ENCODE measurements at regions not wholly inside any gene's neighbourhood (a gene's known extent, or its start where the extent isn't known, plus 50 kb on each side); places are given as distances from the start of the nearest gene placed in this dataset.
"Not testable (repeated sequence)": the region's sequence is repeated elsewhere in the genome, so short reads cannot be mapped to it uniquely, and the experiment has no call there.

DNA sequence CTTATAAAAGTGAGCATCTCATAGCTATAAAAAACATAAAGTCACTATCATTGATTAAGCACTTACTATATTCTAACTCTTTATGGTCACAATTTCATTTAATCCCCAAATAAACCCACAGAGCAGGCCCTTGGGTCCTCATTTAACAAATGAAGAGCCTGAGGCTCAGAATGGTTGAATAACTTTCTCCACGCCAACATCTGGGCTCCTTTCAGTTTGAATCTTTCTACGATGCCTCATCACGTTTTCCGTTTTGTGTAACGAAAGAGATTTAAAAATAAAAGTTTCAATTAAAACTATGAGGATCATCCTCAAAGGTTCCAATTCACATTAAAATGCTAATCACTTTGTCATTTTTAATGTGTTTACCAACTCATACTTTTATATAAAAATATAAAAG lies 74.2 kb upstream of the ADAMTS18 start:
- in situ Hi-C loops (cut with MboI; ENCODE audit: low pct_ligation_motif_present in 1 of 4, low pct_unique_long_range_greater_than_20kb in 1 of 4, low sequenced_read_pairs in 3 of 4) = no loop called here
- 75 to 100% methylated on average over 4 to 5 of the region's 5 CpGs for WGBS, 2 donors (ENCODE audit: low coverage in 1 of 2)
- intact Hi-C loops (cut with DNase I; ENCODE audit: low total_unique reads) = no loop called here
- Histone ChIP-seq H3K27ac (no peak overlapping the region), H3K4me1 (no peaks in the 10 kb centered on the region), H3K36me3 (no peaks in the 10 kb centered on the region), H3K9me3 (no peaks in the 10 kb centered on the region), H3K27me3 (no peaks in the 10 kb centered on the region), H3K4me3 (no peak overlapping the region)
- no peak for DNase-seq
- TF ChIP-seq EP300 (IDR thresholded peaks at IDR 0.05; ENCODE audit: low read depth) (no peak), POLR2A (IDR thresholded peaks at IDR 0.05) (no peak), POLR2AphosphoS5 (IDR thresholded peaks at IDR 0.05) (no peak)
- TF ChIP-seq, protein P1, sequence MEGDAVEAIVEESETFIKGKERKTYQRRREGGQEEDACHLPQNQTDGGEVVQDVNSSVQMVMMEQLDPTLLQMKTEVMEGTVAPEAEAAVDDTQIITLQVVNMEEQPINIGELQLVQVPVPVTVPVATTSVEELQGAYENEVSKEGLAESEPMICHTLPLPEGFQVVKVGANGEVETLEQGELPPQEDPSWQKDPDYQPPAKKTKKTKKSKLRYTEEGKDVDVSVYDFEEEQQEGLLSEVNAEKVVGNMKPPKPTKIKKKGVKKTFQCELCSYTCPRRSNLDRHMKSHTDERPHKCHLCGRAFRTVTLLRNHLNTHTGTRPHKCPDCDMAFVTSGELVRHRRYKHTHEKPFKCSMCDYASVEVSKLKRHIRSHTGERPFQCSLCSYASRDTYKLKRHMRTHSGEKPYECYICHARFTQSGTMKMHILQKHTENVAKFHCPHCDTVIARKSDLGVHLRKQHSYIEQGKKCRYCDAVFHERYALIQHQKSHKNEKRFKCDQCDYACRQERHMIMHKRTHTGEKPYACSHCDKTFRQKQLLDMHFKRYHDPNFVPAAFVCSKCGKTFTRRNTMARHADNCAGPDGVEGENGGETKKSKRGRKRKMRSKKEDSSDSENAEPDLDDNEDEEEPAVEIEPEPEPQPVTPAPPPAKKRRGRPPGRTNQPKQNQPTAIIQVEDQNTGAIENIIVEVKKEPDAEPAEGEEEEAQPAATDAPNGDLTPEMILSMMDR (IDR thresholded peaks at IDR 0.05) = no peak

- Histone ChIP-seq H3K9me3 (no peaks in the 10 kb centered on the region), H3K4me1 (no peaks in the 10 kb centered on the region), H3K36me3 (no peaks in the 10 kb centered on the region), H3K27ac (no peak overlapping the region), H3K4me3 (no peak overlapping the region), H3K27me3 (no peaks in the 10 kb centered on the region)
- no peak for DNase-seq
- in situ Hi-C loops (cut with MboI; ENCODE audit: low pct_ligation_motif_present in 1 of 4, low pct_unique_long_range_greater_than_20kb in 1 of 4, low sequenced_read_pairs in 3 of 4) (no loop called here), intact Hi-C loops (cut with DNase I; ENCODE audit: low total_unique reads) (no loop called here)
- no peak for TF ChIP-seq POLR2AphosphoS5 (IDR thresholded peaks at IDR 0.05)
- TF ChIP-seq, protein P1 (IDR thresholded peaks at IDR 0.05) = no peak
- TF ChIP-seq POLR2A (IDR thresholded peaks at IDR 0.05) = no peak
- no peak for TF ChIP-seq EP300 (IDR thresholded peaks at IDR 0.05; ENCODE audit: low read depth)
- 56 to 73% methylated on average over 5 to 6 of the region's 6 CpGs for WGBS, 2 donors (ENCODE audit: low coverage in 1 of 2)
These were observed 75.0 kb upstream of the ADAMTS18 start for GRCh38 chr16:77509796-77510195.

DNA sequence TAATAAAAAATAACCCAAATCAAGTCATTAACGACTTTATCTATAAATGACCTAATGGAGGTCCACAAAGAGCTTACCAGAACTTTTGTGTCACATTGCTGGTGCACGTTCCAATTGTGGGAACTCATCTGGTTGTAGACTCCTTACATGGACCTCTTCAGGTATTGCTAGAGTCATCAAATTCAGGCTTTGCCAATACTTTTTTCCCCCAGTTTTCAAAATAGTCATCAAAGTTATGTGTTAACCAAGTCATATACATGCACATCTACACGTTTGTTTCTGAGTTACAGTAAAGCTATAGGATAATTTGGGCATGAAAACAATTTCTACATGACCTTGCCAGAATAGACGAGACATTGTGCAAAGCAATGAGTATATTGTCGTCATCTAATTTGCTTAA lies 76.2 kb upstream of the ADAMTS18 start:
- 49 to 61% methylated on average over 5 of the region's 5 CpGs for WGBS, 2 donors (ENCODE audit: low coverage in 1 of 2)
- in situ Hi-C loops (cut with MboI; ENCODE audit: low pct_ligation_motif_present in 1 of 4, low pct_unique_long_range_greater_than_20kb in 1 of 4, low sequenced_read_pairs in 3 of 4) (no loop called here), intact Hi-C loops (cut with DNase I; ENCODE audit: low total_unique reads) (no loop called here)
- TF ChIP-seq POLR2A (IDR thresholded peaks at IDR 0.05) (no peak), EP300 (IDR thresholded peaks at IDR 0.05; ENCODE audit: low read depth) (no peak), POLR2AphosphoS5 (IDR thresholded peaks at IDR 0.05) (no peak)
- TF ChIP-seq, protein P1 (IDR thresholded peaks at IDR 0.05) = no peak
- Histone ChIP-seq H3K27ac (no peak overlapping the region), H3K9me3 (no peaks in the 10 kb centered on the region), H3K4me1 (no peaks in the 10 kb centered on the region), H3K27me3 (no peaks in the 10 kb centered on the region), H3K4me3 (no peak overlapping the region), H3K36me3 (no peaks in the 10 kb centered on the region)
- DNase-seq = no peak

GRCh38 chr16:77514500-77515220 lies 79.8 kb upstream of the ADAMTS18 start:
- 41 to 58% methylated on average over 4 to 5 of the region's 5 CpGs for WGBS, 2 donors (ENCODE audit: low coverage in 1 of 2)
- DNase-seq = no peak
- no peaks in the 10 kb centered on the region for H3K9me3 ChIP-seq
- in situ Hi-C loops (cut with MboI; ENCODE audit: low pct_ligation_motif_present in 1 of 4, low pct_unique_long_range_greater_than_20kb in 1 of 4, low sequenced_read_pairs in 3 of 4) = no loop called here
- no peaks in the 10 kb centered on the region for H3K4me1 ChIP-seq
- H3K36me3 ChIP-seq = no peaks in the 10 kb centered on the region
- intact Hi-C loops (cut with DNase I; ENCODE audit: low total_unique reads) = no loop called here
- H3K27ac ChIP-seq = no peak overlapping the region
- TF ChIP-seq EP300 (IDR thresholded peaks at IDR 0.05; ENCODE audit: low read depth) (no peak), POLR2AphosphoS5 (IDR thresholded peaks at IDR 0.05) (no peak), POLR2A (IDR thresholded peaks at IDR 0.05) (no peak)
- TF ChIP-seq, protein P1 (IDR thresholded peaks at IDR 0.05) = no peak
- H3K4me3 ChIP-seq = no peak overlapping the region
- H3K27me3 ChIP-seq = no peaks in the 10 kb centered on the region

GRCh38 chr16:77525226-77525625 lies 90.4 kb upstream of the ADAMTS18 start:
- H3K27me3 ChIP-seq; H3K4me1 ChIP-seq; H3K36me3 ChIP-seq; intact Hi-C loops (cut with DNase I; ENCODE audit: low total_unique reads); H3K27ac ChIP-seq; in situ Hi-C loops (cut with MboI; ENCODE audit: low pct_ligation_motif_present in 1 of 4, low pct_unique_long_range_greater_than_20kb in 1 of 4, low sequenced_read_pairs in 3 of 4); H3K4me3 ChIP-seq; H3K9me3 ChIP-seq: not testable (repeated sequence)
- 51% methylated on average over 6 of the region's 6 CpGs; no CpG with 5 or more reads in 1 of the 2 donors for WGBS, 2 donors (ENCODE audit: low coverage in 1 of 2)
- DNase-seq = peak; percentile 21

All from transverse colon (tissue), 4 donors.